HepG2 (cell line): ENCODE measurements at regions not wholly inside any gene's neighbourhood (a gene's known extent, or its start where the extent isn't known, plus 50 kb on each side); places are given as distances from the start of the nearest gene placed in this dataset.

ENCODE experiments used
- BRF2 ChIP-seq: sonication (generic); formaldehyde crosslinking; IDR thresholded peaks from 2 replicates; pipeline ENCODE4 v1.8.1; 2022; ENCODE audit warnings: mild to moderate bottlenecking, missing genetic modification reagents
- CTCF ChIP-seq: sonication (generic); formaldehyde crosslinking; IDR thresholded peaks from 2 replicates; pipeline ENCODE4 v1.5.0; 2020; ENCODE audit warnings: mild to moderate bottlenecking, missing genetic modification reagents, moderate library complexity
- HBP1 ChIP-seq: IDR thresholded peaks from 2 replicates; pipeline ENCODE4 v1.6.1; 2016; ENCODE audit warnings: low read depth, control low read depth
- PBX3 ChIP-seq: sonication (generic); formaldehyde crosslinking; IDR thresholded peaks from 2 replicates; pipeline ENCODE4 v1.8.1; 2023; ENCODE audit warnings: missing genetic modification reagents, inconsistent platforms, borderline replicate concordance
- XRCC5 ChIP-seq: fragments of 200-400 bp; formaldehyde crosslinking; optimal IDR thresholded peaks from 2 replicates; pipeline ENCODE3; 2017; ENCODE audit warnings: mild to moderate bottlenecking, low read length
- TF ChIP-seq, protein P1 (sequence below): IDR thresholded peaks from 2 replicates; pipeline ENCODE4 v1.6.1; 2016

- TF ChIP-seq, protein P1, sequence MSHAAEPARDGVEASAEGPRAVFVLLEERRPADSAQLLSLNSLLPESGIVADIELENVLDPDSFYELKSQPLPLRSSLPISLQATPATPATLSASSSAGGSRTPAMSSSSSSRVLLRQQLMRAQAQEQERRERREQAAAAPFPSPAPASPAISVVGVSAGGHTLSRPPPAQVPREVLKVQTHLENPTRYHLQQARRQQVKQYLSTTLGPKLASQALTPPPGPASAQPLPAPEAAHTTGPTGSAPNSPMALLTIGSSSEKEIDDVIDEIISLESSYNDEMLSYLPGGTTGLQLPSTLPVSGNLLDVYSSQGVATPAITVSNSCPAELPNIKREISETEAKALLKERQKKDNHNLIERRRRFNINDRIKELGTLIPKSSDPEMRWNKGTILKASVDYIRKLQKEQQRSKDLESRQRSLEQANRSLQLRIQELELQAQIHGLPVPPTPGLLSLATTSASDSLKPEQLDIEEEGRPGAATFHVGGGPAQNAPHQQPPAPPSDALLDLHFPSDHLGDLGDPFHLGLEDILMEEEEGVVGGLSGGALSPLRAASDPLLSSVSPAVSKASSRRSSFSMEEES (CRISPR knock-in tag), result no peak
- TF ChIP-seq CTCF, result no peak
- TF ChIP-seq BRF2 (CRISPR knock-in tag), result no peak
- no peak for TF ChIP-seq XRCC5
- no peak for TF ChIP-seq HBP1 (CRISPR knock-in tag)
- TF ChIP-seq PBX3 (CRISPR knock-in tag), result no peak
Measured at GRCh38 chr5:25500635-25501034, 855.9 kb upstream of the CDH10 start.
